Endothelial cell of umbilical vein (primary cell): ENCODE measurements at regions not wholly inside any gene's neighbourhood (a gene's known extent, or its start where the extent isn't known, plus 50 kb on each side); places are given as distances from the start of the nearest gene placed in this dataset.

Experiments
- BruUV-seq: library from RNA; stranded (reverse); fragments of 400-500 nt; replicated peaks from 2 replicates; lab custom pipeline; 2021; lab: Mats Ljungman, UMichigan
- CTCF ChIA-PET: fragments of 300-600, 350-600 bp; sonication (Branson Sonifier 250); formaldehyde crosslinking; loops from one replicate; lab custom pipeline; 2021; ENCODE audit warnings: antibody characterized with exemption, inconsistent platforms; lab: Charles Lee
- POLR2A ChIA-PET: fragments of 300-600, 350-600 bp; sonication (Branson Sonifier 250); formaldehyde crosslinking; loops from one replicate; lab custom pipeline; 2021; ENCODE audit warnings: antibody characterized with exemption, inconsistent platforms; lab: Charles Lee
- DNase-seq: peaks from one replicate; pipeline ENCODE4 v3.0.0-alpha.2; 2011; ENCODE audit warnings: low read depth, low spot score
- FAIRE-seq: peaks from 2 replicates; lab custom pipeline; 2011; peaks lifted over from hg19 to GRCh38; lab: Jason Lieb, UNC
- H2AFZ ChIP-seq: 2 replicates; pipeline ENCODE4 v1.6.0; 2012; ENCODE audit warnings: low read depth, low read length, control low read depth, inconsistent platforms
- H3K27ac ChIP-seq: 2 replicates; pipeline ENCODE4 v1.5.1; 2011; ENCODE audit warnings: low read depth, mild to moderate bottlenecking, control low read depth, low read length, moderate library complexity; ENCODE audit not compliant: insufficient read depth
- H3K27me3 ChIP-seq, 2 experiments: 2 replicates each; pipeline versions ENCODE4 v1.6.0 to v1.6.1; 2011; ENCODE audit warnings: low read length in 2 of 2, mixed read lengths in 1 of 2; ENCODE audit not compliant: control insufficient read depth in 2 of 2, insufficient read depth in 2 of 2
- H3K36me3 ChIP-seq, 2 experiments: 2 replicates in 1 of 2; 3 replicates in 1 of 2; pipeline ENCODE4 v1.5.1; 2011; ENCODE audit warnings: low read length in 2 of 2, mild to moderate bottlenecking in 1 of 2, moderate library complexity in 1 of 2; ENCODE audit not compliant: control insufficient read depth in 2 of 2, insufficient read depth in 2 of 2; ENCODE audit errors: extremely low read depth in 1 of 2
- H3K4me1 ChIP-seq: 3 replicates; pipeline ENCODE4 v1.5.1; 2011; ENCODE audit warnings: mild to moderate bottlenecking, low read length; ENCODE audit not compliant: control insufficient read depth, insufficient read depth; ENCODE audit errors: extremely low read depth
- H3K4me2 ChIP-seq: 2 replicates; pipeline ENCODE4 v1.6.1; 2011; ENCODE audit warnings: low read length, control low read depth, mixed read lengths; ENCODE audit not compliant: insufficient read depth
- H3K4me3 ChIP-seq, 3 experiments: fragments of 200-600 bp in 1 of 3; sonication (generic), shearing (Covaris generic) in 1 of 3; replicated peaks in 1 of 3; 2 replicates each; pipeline ENCODE4 v1.5.1; 2011 to 2016; ENCODE audit warnings: control low read depth in 3 of 3, low read length in 3 of 3, mild to moderate bottlenecking in 2 of 3, inconsistent platforms in 1 of 3, low read depth in 1 of 3, moderate library complexity in 1 of 3; ENCODE audit not compliant: insufficient read depth in 1 of 3
- H3K79me2 ChIP-seq: 2 replicates; pipeline ENCODE4 v1.6.0; 2012; ENCODE audit warnings: low read length, inconsistent platforms; ENCODE audit not compliant: control insufficient read depth, insufficient read depth
- H3K9ac ChIP-seq: replicated peaks from 2 replicates; pipeline ENCODE3; 2011; ENCODE audit warnings: low read length, control low read depth; ENCODE audit not compliant: insufficient read depth; ENCODE audit errors: extremely low read depth
- H3K9me1 ChIP-seq: replicated peaks from 3 replicates; pipeline ENCODE4 v1.6.0; 2011; ENCODE audit warnings: mild to moderate bottlenecking, low read length; ENCODE audit not compliant: control insufficient read depth, insufficient read depth; ENCODE audit errors: extremely low read depth
- H3K9me3 ChIP-seq: replicated peaks from 2 replicates; pipeline ENCODE4 v1.5.1; 2012; ENCODE audit warnings: low read length, inconsistent platforms; ENCODE audit not compliant: control insufficient read depth, insufficient read depth
- H4K20me1 ChIP-seq: replicated peaks from 2 replicates; pipeline ENCODE3; 2011; ENCODE audit warnings: mild to moderate bottlenecking, low read length; ENCODE audit not compliant: control insufficient read depth, insufficient read depth; ENCODE audit errors: extremely low read depth
- CTCF ChIP-seq, 2 donors: IDR thresholded peaks; 1 replicate in 1 of 2; 2 replicates in 1 of 2; pipeline ENCODE4 v1.5.1; 2011; ENCODE audit warnings: low read length in 2 of 2, mild to moderate bottlenecking in 2 of 2, moderate library complexity in 2 of 2, control low read depth in 1 of 2, inconsistent platforms in 1 of 2, low read depth in 1 of 2; ENCODE audit not compliant: insufficient read depth in 1 of 2; ENCODE audit errors: extremely low read depth in 1 of 2
- EZH2 ChIP-seq: IDR thresholded peaks from 2 replicates; pipeline ENCODE4 v1.6.1; 2012; ENCODE audit warnings: borderline replicate concordance, low read depth, mild to moderate bottlenecking, moderate library complexity, low read length, inconsistent platforms; ENCODE audit not compliant: severe bottlenecking
- GATA2 ChIP-seq: IDR thresholded peaks from 2 replicates; pipeline ENCODE4 v1.7.0; 2011; ENCODE audit warnings: low read depth, mild to moderate bottlenecking, moderate library complexity, mixed read lengths, low read length; ENCODE audit not compliant: insufficient read length, insufficient read depth
- MAX ChIP-seq: IDR thresholded peaks from 2 replicates; pipeline ENCODE4 v1.6.1; 2011; ENCODE audit not compliant: insufficient read depth, insufficient read length
- MYC ChIP-seq: IDR thresholded peaks from one replicate; pipeline ENCODE4 v1.6.1; 2011; ENCODE audit warnings: mild to moderate bottlenecking, low read depth, low read length
- dilution Hi-C: fragments of 300-500 bp; cut with MboI; formaldehyde crosslinking; loops from one replicate; pipeline ENCODE4 v1.15.0; 2019; ENCODE audit warnings: low sequenced_read_pairs; ENCODE audit not compliant: extremely low pct_ligation_motif_present
- intact Hi-C: fragments of 100-400 bp; cut with micrococcal nuclease; formaldehyde crosslinking; loops from one replicate; pipeline ENCODE4 v1.10.0; 2022

GRCh38 chr7:47640265-47640664, 58.4 kb upstream of the TNS3 start:
- H3K79me2 ChIP-seq = no peaks in the 10 kb centered on the region
- H3K27me3 ChIP-seq = peaks cover 0 to 3% of the 10 kb centered on the region in 2 experiments
- H2AFZ ChIP-seq = no peak overlapping the region
- intact Hi-C loops (no loop called here), dilution Hi-C loops (no loop called here)
- H3K4me1 ChIP-seq = no peaks in the 10 kb centered on the region
- H3K9me1 ChIP-seq = no peaks in the 10 kb centered on the region
- no peak overlapping the region for H3K4me2 ChIP-seq
- H4K20me1 ChIP-seq = no peaks in the 10 kb centered on the region
- no peaks in the 10 kb centered on the region for H3K9me3 ChIP-seq
- H3K27ac ChIP-seq = no peak overlapping the region
- H3K36me3 ChIP-seq = no peaks in the 10 kb centered on the region
- no peak overlapping the region for H3K9ac ChIP-seq
- H3K4me3 ChIP-seq = no peak overlapping the region
- CTCF ChIA-PET = interaction anchor here (1.0 to 1.8 kb wide), 3 partner anchors 9 to 205 kb away, joined by 3 to 7 read pairs (median 6); no protein-coding TSS in a partner anchor
- FAIRE-seq (no peak), DNase-seq (no peak)
- POLR2A ChIA-PET = no interaction called here
- no TSS peak for BruUV-seq
- TF ChIP-seq CTCF (IDR thresholded peaks at IDR 0.05; ENCODE audit: extremely low read depth in 1 of 2, insufficient read depth in 1 of 2, low read depth in 1 of 2, low read length in 2 of 2) = no peak
- TF ChIP-seq MYC = no peak

GRCh38 chr7:47639495-47640110, 57.7 kb upstream of the TNS3 start:
- FAIRE-seq (no peak), DNase-seq (no peak)
- H4K20me1 ChIP-seq = no peaks in the 10 kb centered on the region
- dilution Hi-C loops (no loop called here), intact Hi-C loops (no loop called here)
- H3K79me2 ChIP-seq = no peaks in the 10 kb centered on the region
- no peak overlapping the region for H3K4me2 ChIP-seq
- H2AFZ ChIP-seq = no peak overlapping the region
- no TSS peak for BruUV-seq
- no peaks in the 10 kb centered on the region for H3K36me3 ChIP-seq
- no peaks in the 10 kb centered on the region for H3K9me3 ChIP-seq
- H3K9me1 ChIP-seq = no peaks in the 10 kb centered on the region
- H3K9ac ChIP-seq = no peak overlapping the region
- peaks cover 0 to 5% of the 10 kb centered on the region in 2 experiments for H3K27me3 ChIP-seq
- no peaks in the 10 kb centered on the region for H3K4me1 ChIP-seq
- no peak overlapping the region for H3K27ac ChIP-seq
- H3K4me3 ChIP-seq = no peak overlapping the region
- CTCF ChIA-PET = interaction anchor here (1.0 to 1.7 kb wide), 2 partner anchors 9 to 27 kb away, joined by 3 to 6 read pairs; no protein-coding TSS in a partner anchor
- POLR2A ChIA-PET = no interaction called here
- no peak for TF ChIP-seq MAX
- no peak for TF ChIP-seq EZH2
- TF ChIP-seq CTCF (IDR thresholded peaks at IDR 0.05; ENCODE audit: extremely low read depth in 1 of 2, insufficient read depth in 1 of 2, low read depth in 1 of 2, low read length in 2 of 2) = no peak
- TF ChIP-seq GATA2 = no peak
